ENCODE measurements at regions not wholly inside any gene's neighbourhood (a gene's known extent, or its start where the extent isn't known, plus 50 kb on each side); places are given as distances from the start of the nearest gene placed in this dataset.
"Not testable (repeated sequence)": the region's sequence is repeated elsewhere in the genome, so short reads cannot be mapped to it uniquely, and the experiment has no call there.

GRCh38 chr13:58397596-58398387 is 766.2 kb downstream of the PCDH17 start:
- DNase-seq, result no peak

- no peak for DNase-seq
Observed at GRCh38 chr13:58399263-58399662, 767.7 kb downstream of the PCDH17 start.

DNA sequence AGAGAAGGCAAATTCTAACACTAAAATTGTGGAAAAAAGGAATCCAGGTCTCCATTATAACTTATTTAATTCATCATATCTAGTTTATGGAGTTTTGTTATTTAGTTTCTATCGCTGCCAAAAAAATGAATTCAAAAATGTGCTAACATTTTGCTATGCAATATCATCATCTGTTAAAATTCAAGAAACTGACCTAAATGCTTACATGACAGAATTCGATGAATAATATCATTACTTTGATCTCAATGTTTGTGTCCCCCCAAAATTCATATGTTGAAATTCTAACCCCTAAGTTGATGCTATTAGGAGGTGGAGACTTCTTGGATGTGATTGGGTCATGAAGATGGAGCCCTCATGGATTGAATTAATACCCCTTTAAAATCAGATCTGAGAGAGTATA is 775.0 kb downstream of the PCDH17 start:
- no peak for DNase-seq

DNA sequence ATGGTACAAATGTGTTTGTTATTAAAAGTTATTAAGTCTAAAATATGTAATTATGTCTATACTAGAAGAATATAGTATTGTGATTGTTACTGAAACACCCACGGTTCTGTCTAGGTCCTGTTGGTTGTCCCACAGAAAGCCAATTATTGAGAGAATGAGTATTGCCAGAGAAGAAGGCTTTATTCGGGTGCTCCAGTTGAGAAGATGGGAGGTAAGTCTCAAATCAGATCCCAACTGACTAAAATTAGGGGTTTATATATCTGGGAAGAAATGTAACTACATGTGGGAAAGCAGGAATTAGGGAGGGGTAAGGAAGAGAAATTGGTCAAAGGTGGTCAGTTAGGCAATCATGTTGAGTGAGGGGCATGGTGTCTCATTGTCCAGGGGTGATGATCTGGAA is 798.4 kb downstream of the PCDH17 start:
- no peak for DNase-seq

DNA sequence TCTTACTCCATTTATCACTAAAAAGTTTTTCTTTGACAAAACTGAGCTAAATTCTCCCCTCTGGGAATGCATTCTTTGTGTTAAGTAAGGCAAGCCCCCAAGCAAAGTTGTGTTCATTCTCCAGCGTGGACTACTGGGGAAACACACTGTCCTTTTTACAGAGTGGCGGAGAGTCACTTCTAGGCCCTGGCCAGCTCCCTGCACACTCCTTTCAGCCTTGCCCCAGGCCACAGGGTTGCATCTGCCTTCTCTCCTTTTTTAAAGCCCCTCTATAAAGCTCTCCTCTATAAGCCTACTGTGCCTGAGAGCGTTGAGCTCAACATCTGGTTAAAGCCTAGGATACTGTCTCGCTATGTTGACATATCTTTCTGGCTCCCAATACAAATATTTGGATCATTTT is 803.4 kb downstream of the PCDH17 start:
- DNase-seq, result no peak

- no peak for DNase-seq
Observed at GRCh38 chr13:58437427-58437826, 805.9 kb downstream of the PCDH17 start.

- DNase-seq, result no peak
Observed at GRCh38 chr13:58446979-58447378, 815.4 kb downstream of the PCDH17 start.

DNA sequence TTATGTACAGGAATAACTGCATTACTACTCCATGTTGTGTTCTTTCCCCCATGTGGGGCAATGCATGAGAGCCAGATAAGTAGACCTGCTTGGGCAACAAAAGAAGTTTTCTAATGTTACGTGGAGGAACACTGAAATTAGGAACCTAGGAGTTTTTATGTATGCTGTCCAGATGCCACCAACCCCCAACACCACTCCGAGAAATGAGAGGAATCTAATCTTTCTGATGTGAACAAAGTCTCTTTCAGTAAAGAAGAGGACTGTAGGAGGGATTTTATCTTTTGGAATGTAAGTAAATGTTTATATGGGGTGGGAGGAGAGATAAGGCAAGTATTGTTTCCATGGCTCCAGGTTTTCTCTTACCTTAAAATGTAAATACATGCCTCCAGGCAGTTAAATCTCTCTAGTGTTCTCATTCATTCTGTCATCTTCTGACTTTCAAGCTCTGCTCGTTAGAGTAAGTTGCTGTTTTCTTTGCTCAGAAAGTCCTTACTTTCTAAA is 820.6 kb downstream of the PCDH17 start:
- DNase-seq, result no peak

DNA sequence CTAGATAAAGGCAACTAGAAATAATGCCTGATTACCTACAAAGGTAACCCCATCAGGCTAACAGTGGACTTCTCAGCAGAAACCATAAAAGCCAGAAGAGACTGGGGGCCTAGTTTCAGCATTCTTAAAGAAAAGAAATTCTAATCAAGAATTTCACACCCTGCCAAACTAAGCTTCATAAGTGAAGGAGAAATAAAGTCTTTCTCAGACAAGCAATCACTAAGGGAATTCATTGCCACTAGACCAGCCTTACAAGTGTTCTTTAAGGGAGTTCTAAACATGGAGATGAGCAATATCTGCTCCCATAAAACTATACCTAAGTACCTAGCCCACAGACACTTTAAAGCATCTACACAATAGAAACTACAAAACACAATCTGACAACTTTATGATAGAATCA is 823.5 kb downstream of the PCDH17 start:
- DNase-seq, result no peak

DNA sequence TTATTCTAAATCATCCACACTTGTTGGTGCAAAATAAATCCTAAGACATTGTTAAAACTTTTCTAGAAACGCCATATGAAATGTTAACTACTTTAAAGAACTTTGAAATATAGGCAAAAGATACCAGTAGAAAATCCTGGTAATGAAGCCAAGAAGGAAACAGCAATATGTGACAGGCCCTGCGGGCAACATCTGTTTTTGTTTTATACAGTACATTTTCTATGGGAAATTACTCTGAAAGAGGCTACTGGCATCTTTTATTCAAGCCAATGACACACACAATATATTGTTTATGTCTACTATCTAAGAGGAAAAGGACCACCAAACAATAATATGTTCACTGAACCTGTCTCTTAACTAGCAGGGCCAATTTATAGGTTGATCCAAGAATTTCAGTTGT is 829.7 kb downstream of the PCDH17 start:
- no peak for DNase-seq

- no peak for DNase-seq
Observed at GRCh38 chr13:58463841-58464240, 832.3 kb downstream of the PCDH17 start.

GRCh38 chr13:58467176-58467575 is 835.6 kb downstream of the PCDH17 start:
- DNase-seq, result no peak

- no peak for DNase-seq
Observed at GRCh38 chr13:58472483-58472882, 840.9 kb downstream of the PCDH17 start.

DNA sequence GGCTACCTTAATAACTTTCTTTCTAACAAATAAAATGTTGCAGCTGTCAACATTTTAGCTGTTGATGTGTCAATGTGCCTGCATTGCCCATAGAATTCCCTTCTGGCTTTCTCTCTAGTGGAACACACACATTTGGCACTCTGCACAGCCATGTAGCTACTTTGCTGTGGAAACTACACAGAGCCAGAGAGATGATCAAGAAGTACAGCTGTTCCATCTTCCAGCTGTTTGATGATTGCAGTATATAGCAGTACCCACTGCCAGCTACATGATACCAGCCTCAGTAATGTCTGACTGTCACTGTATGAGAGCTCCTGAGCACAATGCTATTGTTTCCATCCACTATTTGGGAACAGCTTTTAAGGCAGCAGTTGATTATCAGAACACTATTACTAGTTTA is 843.0 kb downstream of the PCDH17 start:
- no peak for DNase-seq

- no peak for DNase-seq
Observed at GRCh38 chr13:58476206-58476918, 844.8 kb downstream of the PCDH17 start.

- DNase-seq, result no peak
Observed at GRCh38 chr13:58478858-58479257, 847.3 kb downstream of the PCDH17 start.

GRCh38 chr13:58480061-58480460 is 848.5 kb downstream of the PCDH17 start:
- DNase-seq, result no peak

GRCh38 chr13:58488251-58488650 is 856.7 kb downstream of the PCDH17 start:
- no peak for DNase-seq

- no peak for DNase-seq
Observed at GRCh38 chr13:58495668-58496067, 864.1 kb downstream of the PCDH17 start.

GRCh38 chr13:58500938-58501337 is 869.4 kb downstream of the PCDH17 start:
- no peak for DNase-seq

GRCh38 chr13:58504202-58504700 is 872.7 kb downstream of the PCDH17 start:
- not testable (repeated sequence) for DNase-seq

- not testable (repeated sequence) for DNase-seq
Observed at GRCh38 chr13:58505262-58505920, 873.8 kb downstream of the PCDH17 start.

DNA sequence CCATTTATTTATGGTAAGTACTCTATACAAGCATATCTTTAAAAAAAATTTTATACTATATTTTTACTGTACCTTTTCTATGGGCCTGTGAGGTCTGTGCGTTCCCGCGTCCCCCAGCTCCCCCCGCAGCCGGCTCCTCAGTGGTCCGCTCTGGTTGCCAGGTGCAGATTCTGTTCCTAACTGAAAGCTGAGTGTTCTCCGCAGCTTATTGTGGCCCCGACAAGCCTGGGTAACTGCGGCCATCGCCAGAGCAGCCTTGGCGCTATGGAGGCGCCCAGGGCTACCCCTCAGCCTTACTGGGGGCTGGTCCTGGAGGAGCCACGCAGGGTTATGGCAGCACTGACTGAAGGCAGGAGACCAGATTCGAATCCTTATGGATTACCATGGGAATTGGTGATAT is 896.8 kb downstream of the PCDH17 start:
- DNase-seq, result no peak

- no peak for DNase-seq
Observed at GRCh38 chr13:58531614-58532013, 900.1 kb downstream of the PCDH17 start.
